Stomach (tissue), 8 donors: ENCODE measurements at regions not wholly inside any gene's neighbourhood (a gene's known extent, or its start where the extent isn't known, plus 50 kb on each side); places are given as distances from the start of the nearest gene placed in this dataset.

Source experiments
- DNase-seq, 2 donors: peaks; one replicate each; pipeline versions ENCODE4 v3.0.0 to v3.0.0-alpha.2; 2013 to 2019
- H3K27ac ChIP-seq, 5 donors: fragments of 200-600 bp in 4 of 5; sonication (generic) in 4 of 5; one replicate each; pipeline ENCODE4 v1.5.1; 2013 to 2019; ENCODE audit warnings: mild to moderate bottlenecking in 1 of 5, moderate library complexity in 1 of 5
- H3K27me3 ChIP-seq, 3 donors: fragments of 200-600 bp; sonication (generic); one replicate each; pipeline ENCODE4 v1.5.1; 2017 to 2019; ENCODE audit warnings: mixed run types in 1 of 3
- H3K36me3 ChIP-seq, 4 donors: fragments of 200-600 bp; sonication (generic); 1 replicate in 3 of 4; 2 replicates in 1 of 4; pipeline ENCODE4 v1.5.1; 2016 to 2019
- H3K4me1 ChIP-seq, 4 donors: fragments of 200-600 bp; sonication (generic); one replicate each; pipeline ENCODE4 v1.5.1; 2016 to 2019
- H3K4me3 ChIP-seq, 4 donors: fragments of 200-600 bp; sonication (generic) in 3 of 4; one replicate each; pipeline ENCODE4 v1.5.1; 2016 to 2019; ENCODE audit warnings: mild to moderate bottlenecking in 1 of 4
- H3K9me3 ChIP-seq, 4 donors: fragments of 200-600 bp; sonication (generic); one replicate each; pipeline ENCODE4 v1.5.1; 2016 to 2019
- CTCF ChIP-seq, 7 experiments: fragments of 450-650 bp in 4 of 7; fragments of 200-600 bp in 3 of 7; sonication (generic) in 3 of 7; IDR thresholded peaks; one replicate each; pipeline ENCODE4 v1.5.1; 2016 to 2019; ENCODE audit warnings: antibody characterized with exemption in 7 of 7, control low read depth in 2 of 7, mild to moderate bottlenecking in 1 of 7
- EP300 ChIP-seq: sonication (generic); formaldehyde crosslinking; IDR thresholded peaks from one replicate; pipeline ENCODE4 v1.6.1; 2017; ENCODE audit warnings: antibody characterized with exemption
- POLR2A ChIP-seq, 4 donors: fragments of 450-650 bp; IDR thresholded peaks; one replicate each; pipeline ENCODE4 v1.6.1; 2016; ENCODE audit warnings: antibody characterized with exemption in 4 of 4, control low read depth in 2 of 4, mild to moderate bottlenecking in 1 of 4, moderate library complexity in 1 of 4
- POLR2AphosphoS5 ChIP-seq, 3 donors: sonication (generic); formaldehyde crosslinking; IDR thresholded peaks; one replicate each; pipeline ENCODE4 v1.6.1; 2016; ENCODE audit warnings: antibody characterized with exemption in 3 of 3
- WGBS, 5 donors: extraction: QIAGEN DNeasy Blood & Tissue Kit in 3 of 5; methylation state at CpG; one replicate each; pipeline versions ENCODE4 v1.1.5 to v1.1.7; 2013 to 2018; 5-methylcytosine and 5-hydroxymethylcytosine counted together
- intact Hi-C: fragments of 100-400 bp; cut with DNase I; formaldehyde crosslinking; loops from one replicate; pipeline ENCODE4 v1.15.1; 2023; ENCODE audit warnings: low total_unique reads
- donor health status: healthy with polysubstance abuse.
- donor health status: Bipolar disorder and iron deficiency.
- donor health status: healthy.

DNA sequence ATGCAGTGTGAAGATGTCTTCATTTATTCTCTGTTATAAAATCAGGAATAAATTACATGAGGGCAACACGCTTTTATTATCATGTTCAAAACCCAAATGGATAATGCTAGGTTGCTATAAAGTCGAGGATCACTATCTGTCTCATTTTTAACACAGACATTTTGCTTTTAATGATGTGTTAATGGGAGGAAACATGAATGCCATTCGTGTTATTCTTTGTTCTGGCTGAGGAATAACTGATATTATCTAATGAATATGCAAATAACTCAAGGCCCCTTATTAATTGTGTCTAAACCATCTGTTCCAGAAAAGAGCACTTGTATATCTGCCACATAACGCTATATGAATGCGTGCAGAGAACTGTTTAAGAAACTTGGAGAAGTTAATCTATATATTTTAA, 576.1 kb downstream of the DCDC2C start:
- Histone ChIP-seq H3K4me1 (no peaks in the 10 kb centered on the region), H3K27me3 (no peaks in the 10 kb centered on the region), H3K4me3 (no peak overlapping the region), H3K36me3 (no peaks in the 10 kb centered on the region), H3K9me3 (peaks cover 0 to 5% (median 2%) of the 10 kb centered on the region in 4 donors), H3K27ac (no peak overlapping the region)
- TF ChIP-seq POLR2A (IDR thresholded peaks at IDR 0.05) (no peak), CTCF (IDR thresholded peaks at IDR 0.05) (no peak)
- intact Hi-C loops = no loop called here
- WGBS, 5 donors = 67 to 79% (median 73%) methylated on average over 5 of the region's 5 CpGs
- no peak for DNase-seq

DNA sequence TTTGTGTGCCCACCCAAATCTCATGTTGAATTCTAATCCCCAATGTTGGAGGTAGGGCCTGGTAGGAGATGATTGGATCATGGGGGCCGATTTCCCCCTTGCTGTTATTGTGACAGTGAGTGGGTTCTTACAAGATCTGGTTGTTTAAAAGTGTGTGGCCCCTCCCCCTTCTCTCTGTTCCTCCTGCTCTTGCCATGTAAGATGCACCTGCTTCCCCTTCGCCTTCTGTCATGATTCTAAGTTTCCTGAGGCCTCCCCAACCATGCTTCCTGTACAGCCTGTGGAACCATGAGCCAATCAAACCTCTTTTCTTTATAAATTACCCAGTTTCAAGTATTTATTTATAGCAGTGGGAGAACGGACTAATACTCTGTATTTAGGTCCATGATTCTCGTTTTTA, 588.1 kb downstream of the DCDC2C start:
- 51 to 61% (median 54%) methylated on average over 4 of the region's 4 CpGs for WGBS, 5 donors
- intact Hi-C loops = no loop called here
- peak in 1 of 2 donors; percentile 8 for DNase-seq
- no peaks in the 10 kb centered on the region for H3K4me1 ChIP-seq
- H3K9me3 ChIP-seq = peaks cover 0 to 4% (median 0%) of the 10 kb centered on the region in 4 donors
- H3K27me3 ChIP-seq = no peaks in the 10 kb centered on the region
- H3K4me3 ChIP-seq = no peak overlapping the region
- TF ChIP-seq EP300 = no peak
- no peak for TF ChIP-seq POLR2AphosphoS5 (IDR thresholded peaks at IDR 0.05)
- no peak for TF ChIP-seq CTCF (IDR thresholded peaks at IDR 0.05)
- TF ChIP-seq POLR2A (IDR thresholded peaks at IDR 0.05) = no peak
- H3K36me3 ChIP-seq = no peaks in the 10 kb centered on the region
- no peak overlapping the region for H3K27ac ChIP-seq

DNA sequence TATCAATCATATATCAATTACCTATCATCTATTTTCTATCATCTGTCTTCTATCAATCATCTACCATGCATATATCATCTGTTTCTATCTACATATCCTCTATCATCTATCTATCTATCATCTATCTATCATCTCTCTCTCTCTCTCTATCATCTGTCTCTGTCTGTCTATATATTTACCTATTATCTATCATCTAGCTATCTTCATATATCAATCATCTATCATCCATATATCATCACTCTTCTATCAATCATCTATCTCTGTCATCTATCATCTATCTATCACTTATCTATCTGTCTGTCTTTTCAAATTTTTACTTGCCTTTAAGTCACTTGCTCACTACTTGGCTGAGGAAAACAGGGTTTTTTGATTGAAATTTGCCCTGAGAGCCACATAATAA, 592.3 kb downstream of the DCDC2C start:
- Histone ChIP-seq H3K4me1 (no peaks in the 10 kb centered on the region), H3K36me3 (no peaks in the 10 kb centered on the region), H3K9me3 (peaks cover 0 to 8% (median 2%) of the 10 kb centered on the region in 4 donors), H3K4me3 (no peak overlapping the region), H3K27ac (no peak overlapping the region), H3K27me3 (no peaks in the 10 kb centered on the region)
- no peak for DNase-seq
- intact Hi-C loops = no loop called here
- TF ChIP-seq POLR2A (IDR thresholded peaks at IDR 0.05) (no peak), POLR2AphosphoS5 (IDR thresholded peaks at IDR 0.05) (no peak)

GRCh38 chr2:4300616-4301015, 597.2 kb downstream of the DCDC2C start:
- WGBS, 5 donors = 53 to 68% (median 58%) methylated on average over 3 of the region's 3 CpGs
- no peak overlapping the region for H3K4me3 ChIP-seq
- no peaks in the 10 kb centered on the region for H3K36me3 ChIP-seq
- TF ChIP-seq POLR2AphosphoS5 (IDR thresholded peaks at IDR 0.05) (no peak), EP300 (no peak), POLR2A (IDR thresholded peaks at IDR 0.05) (no peak), CTCF (IDR thresholded peaks at IDR 0.05) (no peak)
- no peaks in the 10 kb centered on the region for H3K4me1 ChIP-seq
- H3K9me3 ChIP-seq = peaks cover 0 to 29% (median 8%) of the 10 kb centered on the region in 4 donors
- intact Hi-C loops = no loop called here
- no peak overlapping the region for H3K27ac ChIP-seq
- H3K27me3 ChIP-seq = no peaks in the 10 kb centered on the region
- DNase-seq = no peak

DNA sequence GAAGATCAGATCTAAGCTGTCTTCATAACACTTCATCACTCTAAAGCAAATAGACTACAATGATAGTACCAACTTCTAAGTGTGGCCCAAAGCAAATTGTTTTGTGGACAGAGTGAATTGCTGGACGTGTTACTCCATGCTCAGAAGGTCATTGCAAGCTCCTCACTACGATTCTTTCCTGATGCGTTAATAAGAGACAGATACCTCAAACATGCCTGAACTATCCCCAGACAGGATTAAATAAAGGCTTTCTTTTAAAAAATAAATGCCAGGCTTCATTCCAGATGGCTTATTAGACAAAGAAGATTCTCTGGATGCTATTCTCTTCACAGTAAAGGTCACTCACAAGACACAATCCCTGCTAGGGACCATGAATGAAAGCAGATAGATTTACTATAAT, 621.2 kb downstream of the DCDC2C start:
- Histone ChIP-seq H3K27ac (no peak overlapping the region), H3K4me1 (no peaks in the 10 kb centered on the region), H3K36me3 (no peaks in the 10 kb centered on the region), H3K9me3 (peaks cover 0 to 24% (median 0%) of the 10 kb centered on the region in 4 donors), H3K27me3 (no peaks in the 10 kb centered on the region), H3K4me3 (no peak overlapping the region)
- intact Hi-C loops = no loop called here
- WGBS, 5 donors = 60 to 70% (median 66%) methylated on average over 3 of the region's 3 CpGs
- no peak for DNase-seq
- TF ChIP-seq EP300 (no peak), POLR2AphosphoS5 (IDR thresholded peaks at IDR 0.05) (no peak), POLR2A (IDR thresholded peaks at IDR 0.05) (no peak), CTCF (IDR thresholded peaks at IDR 0.05) (no peak)
